Dendritic cell treated with granulocyte-macrophage colony-stimulating factor and Interleukin-4, amounts not matched to agents 40 ng/mL and 50 ng/mL, for 4 days (primary cell): ENCODE measurements at regions not wholly inside any gene's neighbourhood (a gene's known extent, or its start where the extent isn't known, plus 50 kb on each side); places are given as distances from the start of the nearest gene placed in this dataset.

Experiments used
- H3K27ac Mint-ChIP-seq: one replicate; pipeline ENCODE4 v1.8.0; 2022; ENCODE audit warnings: mild to moderate bottlenecking, mixed read lengths
- H3K27me3 Mint-ChIP-seq: one replicate; pipeline ENCODE4 v1.8.0; 2022; ENCODE audit warnings: mild to moderate bottlenecking, mixed read lengths
- H3K36me3 Mint-ChIP-seq: one replicate; pipeline ENCODE4 v1.8.0; 2022; ENCODE audit warnings: low read depth, mixed read lengths
- H3K4me1 Mint-ChIP-seq: one replicate; pipeline ENCODE4 v1.8.0; 2022; ENCODE audit warnings: low read depth, mixed read lengths
- H3K4me3 Mint-ChIP-seq: one replicate; pipeline ENCODE4 v1.8.0; 2022; ENCODE audit warnings: mild to moderate bottlenecking, moderate library complexity, mixed read lengths
- H3K9me3 Mint-ChIP-seq: one replicate; pipeline ENCODE4 v1.8.0; 2022; ENCODE audit warnings: mixed read lengths
- intact Hi-C: fragments of 100-400 bp; cut with micrococcal nuclease; formaldehyde crosslinking; loops from one replicate; pipeline ENCODE4 v1.15.0; 2022

DNA sequence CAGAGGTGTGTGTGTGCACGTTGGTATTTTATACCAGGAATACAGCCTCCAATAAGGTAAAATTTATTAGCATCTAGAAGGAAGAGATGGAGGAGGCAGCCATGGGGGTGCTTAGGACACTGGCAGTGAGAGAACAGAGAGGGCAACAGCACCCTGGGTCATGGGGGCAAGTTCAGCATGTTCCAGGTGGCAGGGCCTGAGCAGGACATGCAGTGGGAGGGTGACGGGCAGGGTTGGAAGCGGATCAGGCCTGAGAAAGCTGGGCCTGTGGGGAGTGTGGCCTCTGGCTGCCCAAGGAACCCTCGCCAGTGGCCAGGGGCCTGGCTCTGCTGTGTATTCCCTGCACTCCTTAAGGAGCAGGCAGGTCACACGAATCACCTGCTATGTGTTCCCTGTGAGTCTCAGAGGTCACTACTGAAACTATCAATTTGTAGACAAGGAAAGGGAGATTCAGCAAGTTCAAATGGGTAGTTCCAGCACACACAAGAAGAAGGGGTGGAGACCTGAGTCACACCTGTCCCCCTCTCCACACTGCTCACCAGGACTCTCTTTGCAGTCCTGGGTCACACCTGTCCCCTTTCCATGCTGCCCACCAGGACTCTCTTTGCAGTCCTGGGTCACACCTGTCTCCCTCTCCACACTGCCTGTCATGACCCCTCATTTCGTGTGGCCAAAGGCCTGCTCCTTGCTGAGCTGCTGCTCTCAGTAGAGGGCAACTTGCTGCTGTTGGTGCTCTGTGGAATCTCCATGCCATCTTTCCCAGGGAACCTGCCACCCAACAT lies 463.9 kb upstream of the HS6ST1 start:
- intact Hi-C loops, result no loop called here
- no peak overlapping the region for H3K27ac Mint-ChIP-seq
- H3K36me3 Mint-ChIP-seq, result no peaks in the 10 kb centered on the region
- no peaks in the 10 kb centered on the region for H3K9me3 Mint-ChIP-seq
- H3K4me3 Mint-ChIP-seq, result no peak overlapping the region
- H3K4me1 Mint-ChIP-seq, result no peaks in the 10 kb centered on the region
- H3K27me3 Mint-ChIP-seq, result no peaks in the 10 kb centered on the region

DNA sequence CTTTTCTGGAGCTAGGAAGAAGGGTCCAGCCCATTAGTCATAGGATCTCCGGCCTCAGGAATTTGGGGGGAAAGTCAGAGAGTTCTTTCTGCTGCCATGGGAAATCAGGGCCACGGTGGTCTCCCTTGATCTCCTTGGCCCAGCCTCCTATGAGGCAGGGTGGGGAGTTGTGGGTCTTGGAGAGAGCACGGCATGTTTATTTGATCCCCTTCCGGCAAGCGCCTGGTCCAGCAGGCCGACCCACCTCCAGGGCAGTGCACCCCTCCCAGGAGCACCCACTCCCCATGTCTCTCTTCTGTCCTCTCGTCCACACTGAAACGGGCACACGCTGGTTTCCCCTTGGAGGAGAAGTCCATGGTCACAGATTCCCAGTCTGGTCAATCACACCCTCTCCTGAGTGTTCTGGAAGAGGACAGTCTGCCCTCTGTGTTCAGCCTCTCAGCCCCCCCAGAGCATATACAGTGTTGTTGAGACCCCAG lies 464.6 kb upstream of the HS6ST1 start:
- peaks cover 1% of the 10 kb centered on the region for H3K9me3 Mint-ChIP-seq
- no peak overlapping the region for H3K27ac Mint-ChIP-seq
- no peaks in the 10 kb centered on the region for H3K36me3 Mint-ChIP-seq
- intact Hi-C loops, result no loop called here
- no peak overlapping the region for H3K4me3 Mint-ChIP-seq
- no peaks in the 10 kb centered on the region for H3K27me3 Mint-ChIP-seq
- H3K4me1 Mint-ChIP-seq, result no peaks in the 10 kb centered on the region

DNA sequence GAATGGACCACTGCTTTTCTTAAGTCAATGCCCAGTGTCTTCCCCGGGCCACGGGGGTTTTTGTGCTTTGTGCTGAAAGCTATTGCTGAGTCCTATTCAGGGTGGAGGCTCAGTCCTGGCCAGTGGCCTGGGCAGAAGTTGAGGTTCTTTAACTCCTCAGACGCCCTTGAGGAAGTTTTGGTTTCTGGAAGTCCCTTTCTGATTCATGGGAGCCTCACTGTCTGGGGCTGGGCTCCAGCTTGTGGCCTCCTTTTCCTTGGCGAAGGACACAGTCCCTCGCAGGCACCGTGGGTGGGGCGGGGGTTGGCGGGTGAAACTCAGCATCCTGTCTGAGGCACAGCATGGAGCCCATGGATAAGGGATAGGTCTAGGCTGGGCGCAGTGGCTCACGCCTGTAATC lies 465.2 kb upstream of the HS6ST1 start:
- Mint-ChIP-seq H3K4me3 (no peak overlapping the region), H3K27ac (no peak overlapping the region), H3K4me1 (no peaks in the 10 kb centered on the region), H3K9me3 (peaks cover 8% of the 10 kb centered on the region), H3K27me3 (no peaks in the 10 kb centered on the region), H3K36me3 (no peaks in the 10 kb centered on the region)
- intact Hi-C loops, result no loop called here

DNA sequence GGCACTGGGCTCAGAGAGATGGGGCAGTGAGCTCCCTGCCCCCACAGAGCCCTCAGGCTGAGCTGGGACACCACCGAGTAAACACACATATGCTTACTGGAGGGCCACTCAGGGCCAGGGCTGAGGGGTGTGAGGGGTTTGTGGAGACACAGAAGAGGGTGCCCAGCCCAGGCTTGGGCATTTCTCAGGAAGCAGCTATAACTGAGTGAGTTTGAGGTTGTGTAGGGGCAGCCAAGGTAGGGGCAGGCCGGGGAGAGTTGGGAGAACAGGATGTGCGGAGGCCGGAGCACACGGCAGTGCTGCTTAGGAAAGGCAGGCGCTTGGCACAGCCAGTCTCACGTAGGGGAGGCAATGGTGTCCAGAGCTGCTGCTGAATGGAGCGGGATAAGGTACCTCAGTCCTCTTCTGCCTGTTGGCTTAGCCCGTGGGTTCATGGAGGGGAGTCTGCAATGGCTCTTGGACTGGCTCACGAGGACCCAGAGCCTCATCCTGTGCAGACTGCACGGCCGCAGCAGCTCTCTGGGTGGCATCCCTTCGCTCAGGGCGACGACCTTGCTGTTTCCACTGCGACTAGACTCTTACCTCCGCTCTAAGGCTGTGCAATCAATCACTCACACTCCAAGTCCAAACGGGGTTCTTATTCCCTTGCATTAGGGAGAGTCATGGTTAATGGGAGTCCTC lies 466.1 kb upstream of the HS6ST1 start:
- H3K9me3 Mint-ChIP-seq, result peaks cover 8% of the 10 kb centered on the region
- H3K4me3 Mint-ChIP-seq, result no peak overlapping the region
- H3K27me3 Mint-ChIP-seq, result no peaks in the 10 kb centered on the region
- H3K27ac Mint-ChIP-seq, result no peak overlapping the region
- intact Hi-C loops, result no loop called here
- no peaks in the 10 kb centered on the region for H3K4me1 Mint-ChIP-seq
- no peaks in the 10 kb centered on the region for H3K36me3 Mint-ChIP-seq

DNA sequence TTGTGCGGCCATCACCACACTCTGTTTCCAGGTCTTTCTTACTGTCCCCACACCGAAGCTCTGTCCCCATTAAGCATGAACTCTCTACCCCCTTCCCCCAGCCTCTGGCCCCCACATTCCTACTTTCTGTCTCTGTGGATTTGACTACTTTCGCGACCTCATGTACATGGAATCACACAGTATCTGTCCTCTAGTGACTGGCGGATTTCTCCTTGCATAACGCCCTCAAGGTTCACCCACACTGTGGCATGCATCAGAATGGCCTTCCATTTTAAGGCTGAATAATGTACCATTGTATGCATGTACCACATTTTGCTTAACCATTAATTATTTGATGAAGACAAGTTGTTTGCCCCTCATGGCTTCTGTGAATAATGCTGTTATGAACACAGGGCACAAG lies 467.6 kb upstream of the HS6ST1 start:
- intact Hi-C loops, result no loop called here
- Mint-ChIP-seq H3K4me1 (no peaks in the 10 kb centered on the region), H3K27ac (no peak overlapping the region), H3K4me3 (no peak overlapping the region), H3K36me3 (no peaks in the 10 kb centered on the region), H3K9me3 (peaks cover 8% of the 10 kb centered on the region), H3K27me3 (no peaks in the 10 kb centered on the region)

DNA sequence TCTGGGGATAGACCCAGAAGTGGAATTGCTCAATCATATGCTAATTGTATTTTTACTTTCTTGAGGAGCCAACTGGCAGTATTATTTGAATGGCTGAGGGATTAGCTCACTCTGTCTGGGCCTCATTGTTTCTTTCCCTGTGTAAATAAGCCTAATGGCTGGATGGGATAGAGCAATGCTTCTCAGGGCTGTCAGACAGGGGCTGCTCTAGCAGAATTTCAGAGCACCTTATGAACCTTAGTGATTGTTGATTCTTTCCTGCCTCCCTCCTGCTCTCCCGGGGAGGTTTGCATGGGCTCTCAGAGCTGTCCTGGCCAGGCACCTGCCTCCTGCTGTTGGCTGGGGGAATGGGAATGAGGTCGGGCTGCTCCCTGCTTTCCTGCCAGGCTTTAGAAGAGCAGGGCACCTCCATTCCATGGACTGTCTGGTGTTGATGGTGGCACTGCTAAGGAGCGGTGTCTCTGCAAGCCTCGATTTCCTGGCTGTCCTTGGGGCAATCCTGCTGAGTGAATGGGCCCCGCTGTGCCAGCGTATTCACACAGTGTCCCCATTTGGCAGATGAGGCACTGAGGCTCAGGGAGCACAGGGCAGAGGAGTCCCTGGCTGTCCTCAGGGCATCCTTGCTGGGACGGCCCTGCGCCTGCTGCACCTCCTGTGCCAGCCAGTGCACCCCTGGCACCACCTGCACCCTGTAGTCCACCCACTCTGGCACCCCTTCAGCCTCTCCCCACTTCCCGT lies 468.2 kb upstream of the HS6ST1 start:
- Mint-ChIP-seq H3K36me3 (no peaks in the 10 kb centered on the region), H3K9me3 (peaks cover 8% of the 10 kb centered on the region), H3K27me3 (no peaks in the 10 kb centered on the region), H3K4me1 (no peaks in the 10 kb centered on the region), H3K4me3 (no peak overlapping the region), H3K27ac (no peak overlapping the region)
- intact Hi-C loops, result no loop called here

DNA sequence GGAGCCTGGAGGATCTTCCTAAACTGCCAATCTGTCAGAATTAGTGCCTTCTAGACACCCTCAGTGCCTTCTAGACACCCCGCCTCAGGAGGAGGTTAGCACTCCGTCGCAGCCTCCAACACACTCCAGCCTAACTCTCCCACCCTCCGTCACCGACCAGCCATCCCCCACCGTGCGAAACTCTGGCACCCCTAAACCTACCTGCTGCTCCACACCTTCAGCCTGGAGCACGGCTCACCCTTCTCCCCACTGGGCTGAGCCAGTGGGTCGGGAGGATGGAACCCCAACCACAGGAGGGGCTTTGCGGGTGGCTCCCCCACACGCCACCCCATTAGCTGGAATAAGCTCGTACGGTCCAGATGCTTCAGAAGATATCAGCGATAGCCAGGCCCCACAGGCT lies 468.9 kb upstream of the HS6ST1 start:
- Mint-ChIP-seq H3K36me3 (no peaks in the 10 kb centered on the region), H3K4me1 (no peaks in the 10 kb centered on the region), H3K4me3 (no peak overlapping the region), H3K27ac (no peak overlapping the region), H3K9me3 (peaks cover 8% of the 10 kb centered on the region), H3K27me3 (no peaks in the 10 kb centered on the region)
- intact Hi-C loops, result no loop called here

DNA sequence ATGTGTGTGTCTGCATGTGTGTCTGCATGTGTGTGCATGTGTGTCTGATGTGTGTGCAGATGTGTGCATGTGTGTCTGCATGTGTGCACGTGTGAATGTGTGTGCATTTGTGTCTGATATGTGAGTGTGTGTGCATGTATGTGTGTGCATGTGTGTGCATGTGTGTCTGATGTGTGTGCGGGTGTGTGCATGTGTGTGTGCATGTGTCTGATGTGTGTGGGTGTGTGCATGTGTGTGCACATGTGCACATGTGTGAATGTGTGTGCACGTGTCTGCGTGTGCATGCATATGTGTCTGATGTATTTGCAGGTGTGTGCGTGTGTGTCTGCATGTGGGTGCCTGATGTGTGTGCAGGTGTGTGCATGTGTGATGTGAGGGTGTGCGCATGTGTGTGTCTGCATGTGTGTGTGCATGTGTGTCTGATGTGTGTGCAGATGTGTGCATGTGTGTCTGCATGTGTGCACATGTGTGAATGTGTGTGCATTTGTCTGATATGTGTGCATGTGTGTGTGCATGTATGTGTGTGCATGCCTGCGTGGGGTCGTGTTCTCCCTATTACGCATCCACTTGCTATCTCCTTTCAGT lies 470.1 kb upstream of the HS6ST1 start:
- no peak overlapping the region for H3K27ac Mint-ChIP-seq
- no peaks in the 10 kb centered on the region for H3K27me3 Mint-ChIP-seq
- H3K4me3 Mint-ChIP-seq, result no peak overlapping the region
- H3K9me3 Mint-ChIP-seq, result peaks cover 8% of the 10 kb centered on the region
- no peaks in the 10 kb centered on the region for H3K4me1 Mint-ChIP-seq
- no peaks in the 10 kb centered on the region for H3K36me3 Mint-ChIP-seq
- intact Hi-C loops, result no loop called here

DNA sequence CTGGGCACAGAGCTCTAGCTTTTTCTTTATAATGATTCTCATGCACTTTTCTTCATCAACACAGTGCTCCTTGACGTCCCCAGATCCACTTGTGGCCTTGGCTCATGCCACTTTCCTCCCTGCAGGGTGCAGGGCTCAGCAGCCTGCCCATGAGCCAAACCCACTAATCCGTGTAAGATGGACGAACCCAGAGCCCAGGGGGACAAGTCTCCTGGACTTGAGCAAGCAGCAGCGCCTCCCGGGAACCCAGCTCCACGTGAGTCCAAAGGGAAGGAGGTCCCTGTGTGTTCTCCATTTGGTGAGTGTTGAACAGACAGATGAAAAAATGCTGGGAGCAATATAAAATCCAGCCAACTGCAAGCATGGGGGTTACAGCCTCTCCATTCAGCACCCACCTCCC lies 470.6 kb upstream of the HS6ST1 start:
- intact Hi-C loops, result no loop called here
- H3K27me3 Mint-ChIP-seq, result no peaks in the 10 kb centered on the region
- H3K4me3 Mint-ChIP-seq, result no peak overlapping the region
- H3K4me1 Mint-ChIP-seq, result no peaks in the 10 kb centered on the region
- no peak overlapping the region for H3K27ac Mint-ChIP-seq
- H3K9me3 Mint-ChIP-seq, result peaks cover 8% of the 10 kb centered on the region
- H3K36me3 Mint-ChIP-seq, result no peaks in the 10 kb centered on the region

DNA sequence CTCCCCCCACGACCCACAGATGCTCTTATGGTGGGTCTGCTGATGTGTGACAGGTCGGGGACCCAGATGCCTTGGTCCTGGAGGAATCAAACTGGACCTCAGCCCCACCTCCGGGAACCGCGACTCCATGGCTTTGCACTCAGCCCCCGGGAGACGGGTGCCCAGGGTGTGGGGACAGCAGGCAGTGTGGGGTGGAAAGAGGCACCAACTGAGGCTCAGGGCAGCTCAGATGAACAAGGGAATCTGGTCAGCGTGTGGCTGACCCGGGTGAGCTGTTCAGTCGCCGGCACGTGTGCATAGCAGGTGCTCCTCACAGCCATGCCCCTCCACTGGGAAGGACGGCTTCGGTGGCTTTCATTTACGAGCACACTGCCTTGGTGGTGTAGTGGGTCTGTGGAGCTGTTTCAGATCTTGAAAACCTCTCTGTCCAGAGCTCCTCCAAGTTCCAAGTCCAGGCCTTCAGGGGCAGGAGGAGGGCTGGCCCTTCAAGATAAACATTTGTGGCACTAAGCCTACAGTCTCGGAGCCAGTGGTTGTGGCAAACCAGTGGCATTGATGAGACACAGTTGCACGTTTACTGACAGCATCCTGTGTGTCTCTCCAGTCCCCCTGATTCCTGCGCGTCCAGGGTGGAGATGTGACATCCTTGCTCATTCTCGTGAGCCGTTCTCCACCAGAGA lies 471.2 kb upstream of the HS6ST1 start:
- H3K27me3 Mint-ChIP-seq, result no peaks in the 10 kb centered on the region
- no peak overlapping the region for H3K4me3 Mint-ChIP-seq
- peaks cover 8% of the 10 kb centered on the region for H3K9me3 Mint-ChIP-seq
- H3K27ac Mint-ChIP-seq, result no peak overlapping the region
- no peaks in the 10 kb centered on the region for H3K4me1 Mint-ChIP-seq
- H3K36me3 Mint-ChIP-seq, result no peaks in the 10 kb centered on the region
- intact Hi-C loops, result no loop called here

DNA sequence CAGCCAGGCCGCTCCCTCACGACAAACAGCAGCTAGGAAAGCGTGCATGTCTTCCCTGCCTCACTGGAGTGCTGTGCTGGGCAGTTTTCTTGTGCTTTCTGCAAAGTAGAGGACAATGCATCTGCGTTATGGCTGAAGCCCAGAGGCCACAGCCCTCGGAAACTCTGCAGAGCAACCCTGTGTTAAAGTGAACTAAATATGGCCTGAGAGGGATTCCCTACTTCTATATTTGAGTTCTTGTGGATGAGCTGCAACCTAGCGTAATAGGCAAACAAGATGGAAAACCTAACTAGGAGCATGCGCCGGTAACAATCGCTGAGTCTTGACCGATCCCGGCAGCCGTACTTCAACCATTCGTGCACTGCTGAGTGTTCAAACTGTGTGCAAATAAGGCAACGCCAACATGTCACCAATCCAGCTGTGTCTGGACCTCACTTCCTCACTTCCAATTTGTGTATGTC lies 471.9 kb upstream of the HS6ST1 start:
- no peaks in the 10 kb centered on the region for H3K27me3 Mint-ChIP-seq
- no peaks in the 10 kb centered on the region for H3K36me3 Mint-ChIP-seq
- intact Hi-C loops, result no loop called here
- no peak overlapping the region for H3K4me3 Mint-ChIP-seq
- H3K9me3 Mint-ChIP-seq, result peaks cover 8% of the 10 kb centered on the region
- H3K27ac Mint-ChIP-seq, result no peak overlapping the region
- H3K4me1 Mint-ChIP-seq, result no peaks in the 10 kb centered on the region

DNA sequence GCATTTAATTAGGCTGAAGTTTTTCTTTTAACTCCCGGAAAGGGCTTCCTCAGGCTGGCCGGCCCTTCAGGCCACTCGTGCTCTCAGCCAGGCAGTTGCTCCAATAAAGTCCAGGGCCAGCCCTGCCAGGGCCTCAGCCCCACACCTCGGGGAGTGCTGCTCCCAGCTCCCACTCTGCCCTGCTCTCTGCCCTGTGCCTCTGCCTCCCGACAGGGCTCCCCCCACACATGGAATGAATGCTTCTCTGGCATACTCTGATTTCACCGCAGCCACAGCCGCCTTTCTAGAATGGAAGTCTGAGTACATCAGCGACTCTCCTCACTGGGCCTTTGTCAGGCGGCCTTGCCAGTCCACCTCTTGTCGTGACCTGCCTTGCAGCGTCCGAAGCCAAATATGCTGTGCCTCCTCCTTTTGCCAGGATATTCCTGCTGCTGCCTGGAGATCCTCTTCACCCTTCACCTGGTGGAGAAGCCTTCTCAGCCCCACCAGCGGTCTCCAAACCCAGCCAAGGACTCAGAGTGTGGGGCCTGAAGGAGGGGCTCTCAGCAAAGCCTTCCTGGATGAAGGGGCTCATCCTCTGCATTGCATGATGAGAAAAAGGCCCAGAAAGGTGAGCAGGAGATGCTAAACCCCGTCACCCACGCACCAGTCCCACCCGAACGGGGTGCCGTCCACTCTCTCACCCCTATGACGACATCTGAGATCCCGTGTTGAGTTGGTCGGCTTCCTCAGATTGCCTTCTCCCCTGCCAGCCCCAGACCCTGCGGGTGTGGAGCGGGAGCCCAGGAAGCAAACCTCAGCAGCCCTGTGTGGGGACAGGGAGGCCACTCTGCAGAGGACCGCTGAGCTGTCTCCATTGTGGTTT lies 472.7 kb upstream of the HS6ST1 start:
- peaks cover 8% of the 10 kb centered on the region for H3K9me3 Mint-ChIP-seq
- H3K4me3 Mint-ChIP-seq, result no peak overlapping the region
- no peaks in the 10 kb centered on the region for H3K36me3 Mint-ChIP-seq
- intact Hi-C loops, result no loop called here
- H3K27me3 Mint-ChIP-seq, result no peaks in the 10 kb centered on the region
- H3K4me1 Mint-ChIP-seq, result no peaks in the 10 kb centered on the region
- H3K27ac Mint-ChIP-seq, result no peak overlapping the region

DNA sequence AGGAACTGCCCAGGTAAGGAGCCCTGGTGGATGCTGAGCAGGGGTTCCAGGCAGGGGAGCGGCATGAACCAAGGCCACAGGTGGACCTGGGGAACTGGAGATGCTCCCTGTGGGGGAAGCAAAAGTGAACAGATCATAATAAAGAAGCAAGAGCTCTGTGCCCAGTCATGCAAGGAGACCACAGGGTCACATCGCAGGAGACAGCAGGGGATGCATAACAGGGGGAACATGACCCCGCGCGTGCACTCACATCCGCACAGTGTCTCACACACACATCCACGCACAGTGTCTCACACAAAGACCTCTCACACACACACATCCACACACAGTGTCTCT lies 473.3 kb upstream of the HS6ST1 start:
- H3K9me3 Mint-ChIP-seq, result peaks cover 8% of the 10 kb centered on the region
- intact Hi-C loops, result no loop called here
- H3K4me3 Mint-ChIP-seq, result no peak overlapping the region
- no peaks in the 10 kb centered on the region for H3K4me1 Mint-ChIP-seq
- no peaks in the 10 kb centered on the region for H3K36me3 Mint-ChIP-seq
- no peaks in the 10 kb centered on the region for H3K27me3 Mint-ChIP-seq
- no peak overlapping the region for H3K27ac Mint-ChIP-seq
